22Rv1 (cell line): ENCODE measurements at regions not wholly inside any gene's neighbourhood (a gene's known extent, or its start where the extent isn't known, plus 50 kb on each side); places are given as distances from the start of the nearest gene placed in this dataset.
"Not testable (repeated sequence)": the region's sequence is repeated elsewhere in the genome, so short reads cannot be mapped to it uniquely, and the experiment has no call there.

Source experiments
- ZFX ChIP-seq: fragments of 450-650 bp; IDR thresholded peaks from 2 replicates; pipeline ENCODE4 v1.6.1; 2017; ENCODE audit warnings: antibody characterized with exemption, borderline replicate concordance
- TF ChIP-seq, protein P1 (sequence below): fragments of 450-650 bp; IDR thresholded peaks from 2 replicates; pipeline ENCODE4 v1.5.1; 2017; ENCODE audit warnings: mild to moderate bottlenecking

DNA sequence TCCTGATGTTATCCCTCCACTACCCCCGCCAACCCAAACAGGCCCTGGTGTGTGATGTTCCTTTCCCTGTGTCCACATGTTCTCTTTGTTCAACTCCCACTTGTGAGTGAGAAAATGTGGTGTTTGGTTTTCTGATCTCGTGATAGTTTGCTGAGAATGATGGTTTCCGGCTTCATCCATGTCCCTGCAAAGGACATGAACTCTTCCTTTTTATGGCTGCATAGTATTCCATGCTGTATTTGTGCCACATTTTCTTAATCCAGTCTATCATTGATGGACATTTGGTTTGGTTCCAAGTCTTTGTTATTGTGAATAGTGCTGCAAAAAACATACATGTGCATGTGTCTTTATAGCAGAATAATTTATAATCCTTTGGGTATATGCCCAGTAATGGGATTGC, 123.0 kb upstream of the SAMSN1 start:
- TF ChIP-seq, protein P1, sequence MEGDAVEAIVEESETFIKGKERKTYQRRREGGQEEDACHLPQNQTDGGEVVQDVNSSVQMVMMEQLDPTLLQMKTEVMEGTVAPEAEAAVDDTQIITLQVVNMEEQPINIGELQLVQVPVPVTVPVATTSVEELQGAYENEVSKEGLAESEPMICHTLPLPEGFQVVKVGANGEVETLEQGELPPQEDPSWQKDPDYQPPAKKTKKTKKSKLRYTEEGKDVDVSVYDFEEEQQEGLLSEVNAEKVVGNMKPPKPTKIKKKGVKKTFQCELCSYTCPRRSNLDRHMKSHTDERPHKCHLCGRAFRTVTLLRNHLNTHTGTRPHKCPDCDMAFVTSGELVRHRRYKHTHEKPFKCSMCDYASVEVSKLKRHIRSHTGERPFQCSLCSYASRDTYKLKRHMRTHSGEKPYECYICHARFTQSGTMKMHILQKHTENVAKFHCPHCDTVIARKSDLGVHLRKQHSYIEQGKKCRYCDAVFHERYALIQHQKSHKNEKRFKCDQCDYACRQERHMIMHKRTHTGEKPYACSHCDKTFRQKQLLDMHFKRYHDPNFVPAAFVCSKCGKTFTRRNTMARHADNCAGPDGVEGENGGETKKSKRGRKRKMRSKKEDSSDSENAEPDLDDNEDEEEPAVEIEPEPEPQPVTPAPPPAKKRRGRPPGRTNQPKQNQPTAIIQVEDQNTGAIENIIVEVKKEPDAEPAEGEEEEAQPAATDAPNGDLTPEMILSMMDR, result not testable (repeated sequence)
- not testable (repeated sequence) for TF ChIP-seq ZFX
